Epithelial cell of esophagus (primary cell): ENCODE measurements at regions not wholly inside any gene's neighbourhood (a gene's known extent, or its start where the extent isn't known, plus 50 kb on each side); places are given as distances from the start of the nearest gene placed in this dataset.

Experiments used
- DNase-seq: peaks from one replicate; pipeline ENCODE4 v3.0.0; 2010; ENCODE audit warnings: low read depth
- H3K4me3 ChIP-seq: 2 replicates; pipeline ENCODE4 v1.5.1; 2011; ENCODE audit warnings: mild to moderate bottlenecking, low read length, control low read depth
- CTCF ChIP-seq: IDR thresholded peaks from 2 replicates; pipeline ENCODE4 v1.5.1; 2011; ENCODE audit warnings: low read depth, mild to moderate bottlenecking, low read length, control low read depth, inconsistent platforms; ENCODE audit not compliant: insufficient read depth; ENCODE audit errors: missing control alignments

GRCh38 chr7:121576148-121576917 is 180.2 kb upstream of the FAM3C start:
- TF ChIP-seq CTCF: no peak
- DNase-seq: no peak
- H3K4me3 ChIP-seq: no peak overlapping the region

- peak; percentile 9 for DNase-seq
- no peak for TF ChIP-seq CTCF
- no peak overlapping the region for H3K4me3 ChIP-seq
Measured at GRCh38 chr7:121575194-121575765, 179.2 kb upstream of the FAM3C start.

GRCh38 chr7:121574109-121574508 is 178.0 kb upstream of the FAM3C start:
- no peak for DNase-seq
- H3K4me3 ChIP-seq: no peak overlapping the region
- TF ChIP-seq CTCF: no peak

GRCh38 chr7:121572615-121573014 is 176.5 kb upstream of the FAM3C start:
- TF ChIP-seq CTCF: no peak
- no peak overlapping the region for H3K4me3 ChIP-seq
- no peak for DNase-seq

- H3K4me3 ChIP-seq: no peak overlapping the region
- no peak for TF ChIP-seq CTCF
- no peak for DNase-seq
Measured at GRCh38 chr7:121570365-121570764, 174.3 kb upstream of the FAM3C start.

- peak; percentile 36 for DNase-seq
- TF ChIP-seq CTCF: peak; percentile 68
- H3K4me3 ChIP-seq: no peak overlapping the region
Measured at GRCh38 chr7:121563177-121563576, 167.1 kb upstream of the FAM3C start.

- no peak overlapping the region for H3K4me3 ChIP-seq
- no peak for TF ChIP-seq CTCF
- DNase-seq: no peak
Measured at GRCh38 chr7:121562259-121562658, 166.2 kb upstream of the FAM3C start.
